ENCODE measurements at regions not wholly inside any gene's neighbourhood (a gene's known extent, or its start where the extent isn't known, plus 50 kb on each side); places are given as distances from the start of the nearest gene placed in this dataset.

GRCh38 chr22:27408068-27408467 lies 393.5 kb downstream of the MN1 start:
- H3K36me3 Mint-ChIP-seq (ENCODE audit: low read depth): no peaks in the 10 kb centered on the region
- no peak for DNase-seq (ENCODE audit: low read depth, low spot score)
- H3K27me3 Mint-ChIP-seq (ENCODE audit: low read depth): no peaks in the 10 kb centered on the region
- no peak for TF ChIP-seq CTCF (conservative IDR thresholded peaks at IDR 0.05)
- no peak overlapping the region for H3K27ac Mint-ChIP-seq (ENCODE audit: unreplicated experiment)
- H3K9me3 Mint-ChIP-seq: no peaks in the 10 kb centered on the region
- peaks cover 19% of the 10 kb centered on the region for H3K4me1 Mint-ChIP-seq
- H3K4me3 Mint-ChIP-seq: no peak overlapping the region

- no peak overlapping the region for H3K27ac Mint-ChIP-seq (ENCODE audit: unreplicated experiment)
- H3K36me3 Mint-ChIP-seq (ENCODE audit: low read depth): no peaks in the 10 kb centered on the region
- no peaks in the 10 kb centered on the region for H3K9me3 Mint-ChIP-seq
- H3K4me3 Mint-ChIP-seq: no peak overlapping the region
- TF ChIP-seq CTCF (conservative IDR thresholded peaks at IDR 0.05): no peak
- no peaks in the 10 kb centered on the region for H3K27me3 Mint-ChIP-seq (ENCODE audit: low read depth)
- H3K4me1 Mint-ChIP-seq: peaks cover 19% of the 10 kb centered on the region
- DNase-seq (ENCODE audit: low read depth, low spot score): no peak
These were observed 392.3 kb downstream of the MN1 start for GRCh38 chr22:27409299-27409698.

- no peak for TF ChIP-seq CTCF (conservative IDR thresholded peaks at IDR 0.05)
- Mint-ChIP-seq H3K4me1 (peaks cover 21% of the 10 kb centered on the region), H3K27me3 (ENCODE audit: low read depth) (no peaks in the 10 kb centered on the region), H3K27ac (ENCODE audit: unreplicated experiment) (peak overlapping the region; percentile 3), H3K4me3 (no peak overlapping the region), H3K9me3 (no peaks in the 10 kb centered on the region), H3K36me3 (ENCODE audit: low read depth) (no peaks in the 10 kb centered on the region)
- DNase-seq (ENCODE audit: low read depth, low spot score): no peak
These were observed 388.6 kb downstream of the MN1 start for GRCh38 chr22:27412866-27413445.

- Mint-ChIP-seq H3K27me3 (ENCODE audit: low read depth) (no peaks in the 10 kb centered on the region), H3K27ac (ENCODE audit: unreplicated experiment) (no peak overlapping the region), H3K4me3 (no peak overlapping the region), H3K9me3 (no peaks in the 10 kb centered on the region), H3K4me1 (peaks cover 17% of the 10 kb centered on the region), H3K36me3 (ENCODE audit: low read depth) (no peaks in the 10 kb centered on the region)
- DNase-seq (ENCODE audit: low read depth, low spot score): no peak
- TF ChIP-seq CTCF (conservative IDR thresholded peaks at IDR 0.05): no peak
These were observed 387.9 kb downstream of the MN1 start for GRCh38 chr22:27413702-27414101.

- DNase-seq (ENCODE audit: low read depth, low spot score): no peak
- Mint-ChIP-seq H3K4me3 (no peak overlapping the region), H3K27me3 (ENCODE audit: low read depth) (no peaks in the 10 kb centered on the region), H3K27ac (ENCODE audit: unreplicated experiment) (peak overlapping the region; percentile 70), H3K4me1 (peaks cover 28% of the 10 kb centered on the region), H3K9me3 (no peaks in the 10 kb centered on the region), H3K36me3 (ENCODE audit: low read depth) (no peaks in the 10 kb centered on the region)
- no peak for TF ChIP-seq CTCF (conservative IDR thresholded peaks at IDR 0.05)
These were observed 384.8 kb downstream of the MN1 start for GRCh38 chr22:27416511-27417420.
